SK-N-SH (cell line): ENCODE measurements at regions not wholly inside any gene's neighbourhood (a gene's known extent, or its start where the extent isn't known, plus 50 kb on each side); places are given as distances from the start of the nearest gene placed in this dataset.

Source experiments
- CTCF ChIA-PET: fragments of 300-600, 350-600 bp; formaldehyde crosslinking; extraction: SDS; loops from one replicate; lab custom pipeline; 2021; lab: Yijun Ruan, JAX
- POLR2A ChIA-PET: fragments of 350-600 bp; sonication (Branson Sonifier 250); formaldehyde crosslinking; extraction: SDS; loops from one replicate; lab custom pipeline; 2020; ENCODE audit warnings: antibody characterized with exemption, inconsistent platforms; lab: Yijun Ruan, JAX
- DNase-seq: peaks from one replicate; pipeline ENCODE4 v3.0.0; 2012
- H2AFZ ChIP-seq: fragments of 200-600 bp; sonication (generic); 2 replicates; pipeline ENCODE4 v1.8.1; 2016; ENCODE audit warnings: antibody characterized with exemption, mild to moderate bottlenecking, low read depth
- H3F3A ChIP-seq: fragments of 200-600 bp; sonication (generic); replicated peaks from 2 replicates; pipeline ENCODE3; 2016; ENCODE audit warnings: antibody characterized with exemption, mild to moderate bottlenecking; ENCODE audit not compliant: insufficient read depth
- H3K27ac ChIP-seq, 2 experiments: fragments of 200-500 bp in 1 of 2; fragments of 200-600 bp in 1 of 2; sonication (Bioruptor generic) in 1 of 2; sonication (generic), shearing (Covaris generic) in 1 of 2; 2 replicates each; pipeline versions ENCODE4 v1.5.1 to v1.6.1; 2014 to 2016; ENCODE audit warnings: low read depth in 2 of 2, inconsistent platforms in 1 of 2, low read length in 1 of 2, mild to moderate bottlenecking in 1 of 2, mixed read lengths in 1 of 2
- H3K27me3 ChIP-seq: fragments of 200-600 bp; sonication (generic), shearing (Covaris generic); 2 replicates; pipeline ENCODE4 v1.6.1; 2016; ENCODE audit warnings: mixed run types; ENCODE audit not compliant: insufficient read depth
- H3K36me3 ChIP-seq, 2 experiments: fragments of 200-500 bp in 1 of 2; fragments of 200-600 bp in 1 of 2; sonication (Bioruptor generic) in 1 of 2; sonication (generic) in 1 of 2; replicated peaks in 1 of 2; 2 replicates each; pipeline versions ENCODE3 to v1.5.1; 2014 to 2016; ENCODE audit warnings: low read length in 1 of 2, mild to moderate bottlenecking in 1 of 2; ENCODE audit not compliant: insufficient read depth in 2 of 2, control insufficient read depth in 1 of 2
- H3K4me1 ChIP-seq, 2 experiments: fragments of 200-500 bp in 1 of 2; fragments of 200-600 bp in 1 of 2; sonication (Bioruptor generic) in 1 of 2; sonication (generic), shearing (Covaris generic) in 1 of 2; 2 replicates each; pipeline versions ENCODE4 v1.5.1 to v1.6.1; 2014 to 2016; ENCODE audit warnings: low read depth in 1 of 2, low read length in 1 of 2, mixed run types in 1 of 2; ENCODE audit not compliant: insufficient read depth in 2 of 2, control insufficient read depth in 1 of 2
- H3K4me2 ChIP-seq: fragments of 200-600 bp; sonication (generic), shearing (Covaris generic); 2 replicates; pipeline ENCODE4 v1.6.1; 2017; ENCODE audit warnings: mixed run types
- H3K4me3 ChIP-seq, 2 experiments: fragments of 200-500 bp in 1 of 2; fragments of 200-600 bp in 1 of 2; sonication (Bioruptor generic) in 1 of 2; sonication (generic), shearing (Covaris generic) in 1 of 2; 2 replicates each; pipeline versions ENCODE4 v1.5.1 to v1.8.1; 2014 to 2016; ENCODE audit warnings: low read depth in 2 of 2, inconsistent platforms in 1 of 2, low read length in 1 of 2, mild to moderate bottlenecking in 1 of 2, mixed read lengths in 1 of 2, moderate library complexity in 1 of 2
- H3K79me2 ChIP-seq: fragments of 200-600 bp; sonication (generic); 2 replicates; pipeline ENCODE4 v1.8.1; 2017; ENCODE audit warnings: mild to moderate bottlenecking; ENCODE audit not compliant: insufficient read depth
- H3K9ac ChIP-seq: fragments of 200-600 bp; sonication (generic); 2 replicates; pipeline ENCODE4 v1.6.1; 2017; ENCODE audit warnings: mixed run types
- H3K9me2 ChIP-seq: fragments of 200-600 bp; sonication (generic); 2 replicates; pipeline ENCODE4 v1.6.1; 2017; ENCODE audit warnings: mixed run types
- H3K9me3 ChIP-seq: fragments of 200-600 bp; sonication (generic); 2 replicates; pipeline ENCODE4 v1.6.1; 2017; ENCODE audit warnings: mixed run types, mild to moderate bottlenecking, moderate library complexity
- H4K20me1 ChIP-seq: fragments of 200-600 bp; sonication (generic); 2 replicates; pipeline ENCODE4 v1.6.1; 2017; ENCODE audit warnings: mild to moderate bottlenecking, mixed run types; ENCODE audit not compliant: insufficient read depth
- CHD2 ChIP-seq: fragments of 150-350 bp; IDR thresholded peaks from 2 replicates; pipeline ENCODE4 v1.6.1; 2018; ENCODE audit warnings: low read length; ENCODE audit not compliant: partially characterized antibody
- CTCF ChIP-seq: fragments of 200-600 bp; sonication (generic); IDR thresholded peaks from 2 replicates; pipeline ENCODE4 v1.6.1; 2017; ENCODE audit warnings: antibody characterized with exemption, mild to moderate bottlenecking, moderate library complexity
- ELF1 ChIP-seq: IDR thresholded peaks from 2 replicates; pipeline ENCODE4 v1.4.0; 2012
- EP300 ChIP-seq, 2 experiments: IDR thresholded peaks; 2 replicates each; pipeline versions ENCODE4 v1.4.0 to v1.6.1; 2012; ENCODE audit warnings: borderline replicate concordance in 1 of 2, low read depth in 1 of 2, low read length in 1 of 2
- EZH2phosphoT487 ChIP-seq: fragments of 200-600 bp; sonication (generic); IDR thresholded peaks from 2 replicates; pipeline ENCODE4 v1.6.1; 2017; ENCODE audit warnings: low read depth, mixed run types, mild to moderate bottlenecking, antibody characterized with exemption, moderate library complexity, borderline replicate concordance
- FOSL2 ChIP-seq: IDR thresholded peaks from 2 replicates; pipeline ENCODE4 v1.4.0; 2012; ENCODE audit warnings: low read depth, mild to moderate bottlenecking, moderate library complexity, borderline replicate concordance
- GABPA ChIP-seq: IDR thresholded peaks from 2 replicates; pipeline ENCODE4 v1.4.0; 2012; ENCODE audit warnings: low read depth, mild to moderate bottlenecking
- GATA2 ChIP-seq: sonication (generic); formaldehyde crosslinking; IDR thresholded peaks from 2 replicates; pipeline ENCODE4 v1.5.0; 2020; ENCODE audit warnings: mild to moderate bottlenecking, missing genetic modification reagents
- JUND ChIP-seq: IDR thresholded peaks from 2 replicates; pipeline ENCODE4 v1.4.0; 2012
- MEF2A ChIP-seq: IDR thresholded peaks from 2 replicates; pipeline ENCODE4 v1.4.0; 2012; ENCODE audit warnings: low read depth, borderline replicate concordance
- MXI1 ChIP-seq: IDR thresholded peaks from 2 replicates; pipeline ENCODE4 v1.6.1; 2012; ENCODE audit warnings: mild to moderate bottlenecking, low read depth, low read length, improper control_type of control experiment
- NFIC ChIP-seq: IDR thresholded peaks from 2 replicates; pipeline ENCODE4 v1.4.0; 2012; ENCODE audit warnings: borderline replicate concordance
- PBX3 ChIP-seq: IDR thresholded peaks from 2 replicates; pipeline ENCODE4; 2012
- POLR2AphosphoS5 ChIP-seq: IDR thresholded peaks from 2 replicates; pipeline ENCODE4 v1.6.1; 2012; ENCODE audit warnings: low read depth, low read length
- RCOR1 ChIP-seq: fragments of 150-350 bp; IDR thresholded peaks from 2 replicates; pipeline ENCODE4 v1.6.1; 2017; ENCODE audit warnings: antibody characterized with exemption, low read length
- RFX5 ChIP-seq: IDR thresholded peaks from 2 replicates; pipeline ENCODE4 v1.6.1; 2012; ENCODE audit warnings: mild to moderate bottlenecking, improper control_type of control experiment, low read length
- SMC3 ChIP-seq: IDR thresholded peaks from 2 replicates; pipeline ENCODE4 v1.6.1; 2012; ENCODE audit warnings: low read depth, low read length, improper control_type of control experiment
- TEAD4 ChIP-seq: IDR thresholded peaks from 2 replicates; pipeline ENCODE4 v1.4.0; 2012; ENCODE audit warnings: mild to moderate bottlenecking, borderline replicate concordance; ENCODE audit not compliant: insufficient read depth
- USF1 ChIP-seq: IDR thresholded peaks from 2 replicates; pipeline ENCODE4 v1.4.0; 2012; ENCODE audit warnings: low read depth, borderline replicate concordance
- USF2 ChIP-seq: fragments of 150-350 bp; IDR thresholded peaks from 2 replicates; pipeline ENCODE4 v1.6.1; 2017; ENCODE audit warnings: antibody characterized with exemption, low read length, low read depth, borderline replicate concordance
- ZBTB33 ChIP-seq: IDR thresholded peaks from 2 replicates; pipeline ENCODE4 v1.4.0; 2012; ENCODE audit warnings: low read depth, borderline replicate concordance
- WGBS: methylation state at CpG from one replicate; pipeline ENCODE4 v1.1.6; 2017; ENCODE audit warnings: low lambda C conversion rate; 5-methylcytosine and 5-hydroxymethylcytosine counted together

GRCh38 chr1:14531519-14531918, 67.0 kb upstream of the KAZN start:
- CTCF ChIA-PET, result no interaction called here
- Histone ChIP-seq H3K27ac (no peak overlapping the region), H4K20me1 (no peaks in the 10 kb centered on the region), H3K4me2 (no peak overlapping the region), H3F3A (no peaks in the 10 kb centered on the region), H2AFZ (no peak overlapping the region), H3K36me3 (no peaks in the 10 kb centered on the region), H3K4me3 (no peak overlapping the region), H3K27me3 (no peaks in the 10 kb centered on the region), H3K79me2 (no peaks in the 10 kb centered on the region), H3K4me1 (no peaks in the 10 kb centered on the region), H3K9me3 (no peaks in the 10 kb centered on the region), H3K9ac (no peak overlapping the region), H3K9me2 (no peaks in the 10 kb centered on the region)
- TF ChIP-seq RCOR1 (no peak), NFIC (no peak)
- no peak for DNase-seq
- WGBS, result 32% methylated on average over 4 of the region's 4 CpGs
- POLR2A ChIA-PET, result no interaction called here

- Histone ChIP-seq H3K4me1 (no peaks in the 10 kb centered on the region; a peak in 1 of 4 replicates), H3K9me3 (no peaks in the 10 kb centered on the region), H3K9me2 (no peaks in the 10 kb centered on the region), H3K27ac (no peak overlapping the region), H3K9ac (no peak overlapping the region), H3K4me3 (no peak overlapping the region), H4K20me1 (no peaks in the 10 kb centered on the region), H3K4me2 (no peak overlapping the region), H3K79me2 (no peaks in the 10 kb centered on the region), H3K27me3 (no peaks in the 10 kb centered on the region), H2AFZ (no peak overlapping the region), H3F3A (no peaks in the 10 kb centered on the region), H3K36me3 (no peaks in the 10 kb centered on the region)
- TF ChIP-seq POLR2AphosphoS5 (no peak), MEF2A (no peak), ELF1 (no peak), CHD2 (no peak), GABPA (no peak), RFX5 (no peak), PBX3 (no peak), JUND (no peak), RCOR1 (no peak), ZBTB33 (no peak), TEAD4 (no peak), GATA2 (CRISPR knock-in tag) (no peak), EZH2phosphoT487 (no peak), USF1 (no peak), SMC3 (no peak), MXI1 (no peak), EP300 (IDR thresholded peaks at IDR 0.05; ENCODE audit: borderline replicate concordance in 1 of 2, low read depth in 1 of 2, low read length in 1 of 2) (no peak), USF2 (no peak), CTCF (no peak), FOSL2 (no peak)
- WGBS, result 27% methylated on average over 6 of the region's 6 CpGs
- DNase-seq, result no peak
- POLR2A ChIA-PET, result no interaction called here
- CTCF ChIA-PET, result no interaction called here
Observed at GRCh38 chr1:14535619-14536355, 62.7 kb upstream of the KAZN start.
